H1 (cell line): ENCODE measurements at regions not wholly inside any gene's neighbourhood (a gene's known extent, or its start where the extent isn't known, plus 50 kb on each side); places are given as distances from the start of the nearest gene placed in this dataset.
"Not testable (repeated sequence)": the region's sequence is repeated elsewhere in the genome, so short reads cannot be mapped to it uniquely, and the experiment has no call there.

ENCODE experiments used
- CHD2 ChIP-seq: IDR thresholded peaks from 2 replicates; pipeline ENCODE4 v1.6.1; 2012; ENCODE audit warnings: low read length, improper control_type of control experiment
- CTCF ChIP-seq, 3 experiments: IDR thresholded peaks; 1 replicate in 2 of 3; 2 replicates in 1 of 3; pipeline versions ENCODE4 v1.5.1 to v1.6.1; 2011; ENCODE audit warnings: low read length in 3 of 3, mild to moderate bottlenecking in 3 of 3, inconsistent platforms in 2 of 3, low read depth in 1 of 3, moderate library complexity in 1 of 3; ENCODE audit not compliant: insufficient read depth in 1 of 3; ENCODE audit errors: control extremely low read depth in 1 of 3
- EGR1 ChIP-seq: IDR thresholded peaks from 2 replicates; pipeline ENCODE4 v1.6.1; 2011; ENCODE audit warnings: low read depth, low read length, borderline replicate concordance
- JUN ChIP-seq: IDR thresholded peaks from 2 replicates; pipeline ENCODE4 v1.6.1; 2011; ENCODE audit warnings: low read depth, mild to moderate bottlenecking, improper control_type of control experiment, low read length
- JUND ChIP-seq: IDR thresholded peaks from 2 replicates; pipeline ENCODE4 v1.6.1; 2011; ENCODE audit warnings: mild to moderate bottlenecking, improper control_type of control experiment, low read length
- MAFK ChIP-seq: IDR thresholded peaks from 2 replicates; pipeline ENCODE4 v1.6.1; 2012; ENCODE audit warnings: low read depth, mild to moderate bottlenecking, improper control_type of control experiment, low read length
- NRF1 ChIP-seq: IDR thresholded peaks from 2 replicates; pipeline ENCODE4 v1.6.1; 2011; ENCODE audit warnings: mild to moderate bottlenecking, low read depth, low read length, improper control_type of control experiment
- POLR2A ChIP-seq, 2 experiments: IDR thresholded peaks; 1 replicate in 1 of 2; 2 replicates in 1 of 2; pipeline ENCODE4 v1.6.1; 2011; ENCODE audit warnings: low read depth in 2 of 2, low read length in 2 of 2, mild to moderate bottlenecking in 2 of 2; ENCODE audit errors: control extremely low read depth in 1 of 2
- POLR2AphosphoS5 ChIP-seq: IDR thresholded peaks from 2 replicates; pipeline ENCODE4 v1.6.1; 2011; ENCODE audit warnings: low read depth, low read length
- RAD21 ChIP-seq, 2 experiments: IDR thresholded peaks in 1 of 2; conservative IDR thresholded peaks in 1 of 2; 2 replicates each; pipeline ENCODE4 v1.6.1; 2011; ENCODE audit warnings: low read depth in 2 of 2, low read length in 2 of 2, improper control_type of control experiment in 1 of 2, inconsistent platforms in 1 of 2, mild to moderate bottlenecking in 1 of 2, moderate library complexity in 1 of 2
- SRF ChIP-seq: IDR thresholded peaks from 2 replicates; pipeline ENCODE4 v1.6.1; 2011; ENCODE audit warnings: mild to moderate bottlenecking, low read depth, low read length, moderate library complexity

- not testable (repeated sequence) for TF ChIP-seq POLR2AphosphoS5; JUND; CTCF (IDR thresholded peaks at IDR 0.05; ENCODE audit: control extremely low read depth in 1 of 3, insufficient read depth in 1 of 3, low read depth in 1 of 3, low read length in 3 of 3); EGR1; POLR2A (IDR thresholded peaks at IDR 0.05; ENCODE audit: control extremely low read depth in 1 of 2, low read depth in 2 of 2, low read length in 2 of 2); NRF1; MAFK; JUN; SRF; RAD21 (IDR thresholded peaks at IDR 0.05 in 1 of 2, conservative IDR thresholded peaks at IDR 0.05 in 1 of 2; ENCODE audit: low read depth in 2 of 2, low read length in 2 of 2); CHD2
Observed at GRCh38 chr17:22210212-22210611, 517.9 kb downstream of the KCNJ18 start.
